ENCODE measurements at regions not wholly inside any gene's neighbourhood (a gene's known extent, or its start where the extent isn't known, plus 50 kb on each side); places are given as distances from the start of the nearest gene placed in this dataset.

- no peak overlapping the region for H2BK120ac ChIP-seq (ENCODE audit: insufficient read depth, low read length, poor library complexity)
- H3K9ac ChIP-seq (ENCODE audit: low read length): no peak overlapping the region
- no peak overlapping the region for H3K4me2 ChIP-seq (ENCODE audit: low read length)
- H4K91ac ChIP-seq (ENCODE audit: low read depth, low read length): no peak overlapping the region
- H2BK5ac ChIP-seq (ENCODE audit: low read depth, low read length, poor library complexity): no peak overlapping the region
- H3K9me3 ChIP-seq (ENCODE audit: insufficient read depth, low read depth, low read length): peaks cover 14% of the 10 kb centered on the region
- DNase-seq: no peak
- WGBS (ENCODE audit: extremely low coverage, insufficient coverage, insufficient read length): no CpG with 5 or more reads among the region's 3 CpGs
- no peaks in the 10 kb centered on the region for H3K79me1 ChIP-seq (ENCODE audit: low read length)
- H3K27me3 ChIP-seq (ENCODE audit: insufficient read depth, low read length): no peaks in the 10 kb centered on the region
- H3K14ac ChIP-seq (ENCODE audit: low read length): no peak overlapping the region
- H3K23ac ChIP-seq (ENCODE audit: low read length): no peak overlapping the region
- no peak overlapping the region for H4K8ac ChIP-seq (ENCODE audit: low read depth, low read length)
- H3K4me3 ChIP-seq (ENCODE audit: low read depth, low read length): no peak overlapping the region
- H4K12ac ChIP-seq (ENCODE audit: low read depth, low read length): no peak overlapping the region
- H3K27ac ChIP-seq (ENCODE audit: low read depth, low read length): no peak overlapping the region
- no peak overlapping the region for H2AFZ ChIP-seq (ENCODE audit: insufficient read depth, low read length, poor library complexity)
- no peak overlapping the region for H3K18ac ChIP-seq (ENCODE audit: low read length)
- no peaks in the 10 kb centered on the region for H3K36me3 ChIP-seq (ENCODE audit: control insufficient read depth in 1 of 2, insufficient read depth in 2 of 2, low read length in 2 of 2)
- no peak overlapping the region for H3K4ac ChIP-seq (ENCODE audit: low read depth, low read length)
- no peak overlapping the region for H2AK5ac ChIP-seq (ENCODE audit: low read length)
- H2BK12ac ChIP-seq (ENCODE audit: low read length): no peak overlapping the region
- no peaks in the 10 kb centered on the region for H3K79me2 ChIP-seq (ENCODE audit: control insufficient read depth, insufficient read depth, low read length, poor library complexity)
- H3K4me1 ChIP-seq (ENCODE audit: control insufficient read depth in 1 of 2, insufficient read depth in 2 of 2, low read length in 2 of 2): no peaks in the 10 kb centered on the region
Observed at GRCh38 chr5:33041586-33041985, 330.5 kb downstream of the NPR3 start.

GRCh38 chr5:33043343-33043997 lies 332.3 kb downstream of the NPR3 start:
- H2BK120ac ChIP-seq (ENCODE audit: insufficient read depth, low read length, poor library complexity): no peak overlapping the region
- H3K23ac ChIP-seq (ENCODE audit: low read length): no peak overlapping the region
- H2BK5ac ChIP-seq (ENCODE audit: low read depth, low read length, poor library complexity): no peak overlapping the region
- H3K4me1 ChIP-seq (ENCODE audit: control insufficient read depth in 1 of 2, insufficient read depth in 2 of 2, low read length in 2 of 2): no peaks in the 10 kb centered on the region
- no peak overlapping the region for H3K4ac ChIP-seq (ENCODE audit: low read depth, low read length)
- no peak overlapping the region for H2BK12ac ChIP-seq (ENCODE audit: low read length)
- H3K9me3 ChIP-seq (ENCODE audit: insufficient read depth, low read depth, low read length): peaks cover 14% of the 10 kb centered on the region
- H3K18ac ChIP-seq (ENCODE audit: low read length): no peak overlapping the region
- H4K12ac ChIP-seq (ENCODE audit: low read depth, low read length): no peak overlapping the region
- H3K9ac ChIP-seq (ENCODE audit: low read length): no peak overlapping the region
- no peak overlapping the region for H4K91ac ChIP-seq (ENCODE audit: low read depth, low read length)
- H3K4me3 ChIP-seq (ENCODE audit: low read depth, low read length): no peak overlapping the region
- no peaks in the 10 kb centered on the region for H3K27me3 ChIP-seq (ENCODE audit: insufficient read depth, low read length)
- no peak overlapping the region for H2AFZ ChIP-seq (ENCODE audit: insufficient read depth, low read length, poor library complexity)
- H3K36me3 ChIP-seq (ENCODE audit: control insufficient read depth in 1 of 2, insufficient read depth in 2 of 2, low read length in 2 of 2): no peaks in the 10 kb centered on the region
- H3K4me2 ChIP-seq (ENCODE audit: low read length): no peak overlapping the region
- H3K79me1 ChIP-seq (ENCODE audit: low read length): no peaks in the 10 kb centered on the region
- no peak overlapping the region for H4K8ac ChIP-seq (ENCODE audit: low read depth, low read length)
- H2AK5ac ChIP-seq (ENCODE audit: low read length): no peak overlapping the region
- H3K27ac ChIP-seq (ENCODE audit: low read depth, low read length): no peak overlapping the region
- WGBS (ENCODE audit: extremely low coverage, insufficient coverage, insufficient read length): no CpG with 5 or more reads among the region's 1 CpG
- H3K14ac ChIP-seq (ENCODE audit: low read length): no peak overlapping the region
- no peaks in the 10 kb centered on the region for H3K79me2 ChIP-seq (ENCODE audit: control insufficient read depth, insufficient read depth, low read length, poor library complexity)
- no peak for DNase-seq

- H2BK5ac ChIP-seq (ENCODE audit: low read depth, low read length, poor library complexity): no peak overlapping the region
- no peak overlapping the region for H4K12ac ChIP-seq (ENCODE audit: low read depth, low read length)
- peaks cover 0 to 5% of the 10 kb centered on the region in 2 experiments for H3K4me1 ChIP-seq (ENCODE audit: control insufficient read depth in 1 of 2, insufficient read depth in 2 of 2, low read length in 2 of 2)
- no peak overlapping the region for H2AK5ac ChIP-seq (ENCODE audit: low read length)
- H3K27me3 ChIP-seq (ENCODE audit: insufficient read depth, low read length): no peaks in the 10 kb centered on the region
- no peak overlapping the region for H4K8ac ChIP-seq (ENCODE audit: low read depth, low read length)
- H3K9me3 ChIP-seq (ENCODE audit: insufficient read depth, low read depth, low read length): peaks cover 5% of the 10 kb centered on the region
- H3K36me3 ChIP-seq (ENCODE audit: control insufficient read depth in 1 of 2, insufficient read depth in 2 of 2, low read length in 2 of 2): no peaks in the 10 kb centered on the region
- no peak overlapping the region for H3K14ac ChIP-seq (ENCODE audit: low read length)
- no CpG with 5 or more reads among the region's 2 CpGs for WGBS (ENCODE audit: extremely low coverage, insufficient coverage, insufficient read length)
- H3K4ac ChIP-seq (ENCODE audit: low read depth, low read length): no peak overlapping the region
- no peak overlapping the region for H2BK12ac ChIP-seq (ENCODE audit: low read length)
- no peak overlapping the region for H3K23ac ChIP-seq (ENCODE audit: low read length)
- no peak overlapping the region for H3K27ac ChIP-seq (ENCODE audit: low read depth, low read length)
- no peaks in the 10 kb centered on the region for H3K79me2 ChIP-seq (ENCODE audit: control insufficient read depth, insufficient read depth, low read length, poor library complexity)
- no peak overlapping the region for H2AFZ ChIP-seq (ENCODE audit: insufficient read depth, low read length, poor library complexity)
- no peak overlapping the region for H3K4me2 ChIP-seq (ENCODE audit: low read length)
- DNase-seq: no peak
- no peak overlapping the region for H4K91ac ChIP-seq (ENCODE audit: low read depth, low read length)
- no peak overlapping the region for H2BK120ac ChIP-seq (ENCODE audit: insufficient read depth, low read length, poor library complexity)
- no peak overlapping the region for H3K9ac ChIP-seq (ENCODE audit: low read length)
- no peak overlapping the region for H3K18ac ChIP-seq (ENCODE audit: low read length)
- H3K4me3 ChIP-seq (ENCODE audit: low read depth, low read length): no peak overlapping the region
- no peaks in the 10 kb centered on the region for H3K79me1 ChIP-seq (ENCODE audit: low read length)
Observed at GRCh38 chr5:33046091-33046490, 335.0 kb downstream of the NPR3 start.

DNA sequence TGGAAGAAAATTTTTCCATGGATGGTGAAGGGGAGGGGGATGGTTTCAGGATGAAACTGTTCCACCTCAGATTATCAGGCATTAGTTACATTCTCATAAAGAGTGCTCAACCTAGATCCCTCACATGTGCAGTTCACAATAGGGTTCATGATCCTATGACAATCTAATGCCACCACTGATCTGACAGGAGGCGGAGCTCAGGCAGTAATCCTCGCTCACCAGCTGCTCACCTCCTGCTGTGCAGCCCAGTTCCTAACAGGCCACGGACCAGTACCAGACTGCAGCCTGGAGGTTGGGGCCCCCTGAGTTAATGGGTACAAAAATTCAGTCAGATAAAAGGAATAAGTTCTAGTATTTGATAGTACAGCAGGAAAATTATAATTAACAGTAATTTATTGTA lies 337.2 kb downstream of the NPR3 start:
- no peak overlapping the region for H3K4ac ChIP-seq (ENCODE audit: low read depth, low read length)
- no peaks in the 10 kb centered on the region for H3K79me2 ChIP-seq (ENCODE audit: control insufficient read depth, insufficient read depth, low read length, poor library complexity)
- H2BK12ac ChIP-seq (ENCODE audit: low read length): no peak overlapping the region
- H4K91ac ChIP-seq (ENCODE audit: low read depth, low read length): no peak overlapping the region
- H3K27ac ChIP-seq (ENCODE audit: low read depth, low read length): no peak overlapping the region
- no peak overlapping the region for H3K9ac ChIP-seq (ENCODE audit: low read length)
- no peaks in the 10 kb centered on the region for H3K27me3 ChIP-seq (ENCODE audit: insufficient read depth, low read length)
- no peak overlapping the region for H3K4me3 ChIP-seq (ENCODE audit: low read depth, low read length)
- H3K9me3 ChIP-seq (ENCODE audit: insufficient read depth, low read depth, low read length): no peaks in the 10 kb centered on the region
- no peak overlapping the region for H2AFZ ChIP-seq (ENCODE audit: insufficient read depth, low read length, poor library complexity)
- no peaks in the 10 kb centered on the region for H3K79me1 ChIP-seq (ENCODE audit: low read length)
- no peak overlapping the region for H2BK5ac ChIP-seq (ENCODE audit: low read depth, low read length, poor library complexity)
- H2BK120ac ChIP-seq (ENCODE audit: insufficient read depth, low read length, poor library complexity): no peak overlapping the region
- no peak overlapping the region for H2AK5ac ChIP-seq (ENCODE audit: low read length)
- no peak overlapping the region for H3K18ac ChIP-seq (ENCODE audit: low read length)
- H3K14ac ChIP-seq (ENCODE audit: low read length): no peak overlapping the region
- no peak for DNase-seq
- no peak overlapping the region for H4K8ac ChIP-seq (ENCODE audit: low read depth, low read length)
- no peaks in the 10 kb centered on the region for H3K36me3 ChIP-seq (ENCODE audit: control insufficient read depth in 1 of 2, insufficient read depth in 2 of 2, low read length in 2 of 2)
- WGBS (ENCODE audit: extremely low coverage, insufficient coverage, insufficient read length): no CpG with 5 or more reads among the region's 3 CpGs
- H3K4me1 ChIP-seq (ENCODE audit: control insufficient read depth in 1 of 2, insufficient read depth in 2 of 2, low read length in 2 of 2): peaks cover 0 to 5% of the 10 kb centered on the region in 2 experiments
- no peak overlapping the region for H4K12ac ChIP-seq (ENCODE audit: low read depth, low read length)
- H3K23ac ChIP-seq (ENCODE audit: low read length): no peak overlapping the region
- no peak overlapping the region for H3K4me2 ChIP-seq (ENCODE audit: low read length)
